ENCODE measurements at regions not wholly inside any gene's neighbourhood (a gene's known extent, or its start where the extent isn't known, plus 50 kb on each side); places are given as distances from the start of the nearest gene placed in this dataset.

GRCh38 chr2:220410296-220410695 lies 782.9 kb downstream of the SLC4A3 start:
- no peak overlapping the region for H3K4me3 ChIP-seq
- no peak overlapping the region for H3K27ac ChIP-seq

GRCh38 chr2:220417503-220417902 lies 790.1 kb downstream of the SLC4A3 start:
- H3K27ac ChIP-seq: no peak overlapping the region
- H3K4me3 ChIP-seq: no peak overlapping the region

- H3K4me3 ChIP-seq: no peak overlapping the region
- H3K27ac ChIP-seq: no peak overlapping the region
Measured at GRCh38 chr2:220419647-220420046, 792.2 kb downstream of the SLC4A3 start.

- Histone ChIP-seq H3K4me3 (no peak overlapping the region), H3K27ac (no peak overlapping the region)
Measured at GRCh38 chr2:220420820-220421219, 793.4 kb downstream of the SLC4A3 start.

GRCh38 chr2:220422676-220423075 lies 795.2 kb downstream of the SLC4A3 start:
- Histone ChIP-seq H3K27ac (no peak overlapping the region), H3K4me3 (no peak overlapping the region)

GRCh38 chr2:220424561-220424960 lies 797.1 kb downstream of the SLC4A3 start:
- H3K27ac ChIP-seq: no peak overlapping the region
- H3K4me3 ChIP-seq: no peak overlapping the region

GRCh38 chr2:220432645-220433044 lies 805.2 kb downstream of the SLC4A3 start:
- Histone ChIP-seq H3K27ac (no peak overlapping the region), H3K4me3 (no peak overlapping the region)

GRCh38 chr2:220433131-220433530 lies 805.7 kb downstream of the SLC4A3 start:
- Histone ChIP-seq H3K4me3 (no peak overlapping the region), H3K27ac (no peak overlapping the region)

GRCh38 chr2:220434385-220434784 lies 807.0 kb downstream of the SLC4A3 start:
- Histone ChIP-seq H3K27ac (no peak overlapping the region), H3K4me3 (no peak overlapping the region)

- H3K27ac ChIP-seq: no peak overlapping the region
- H3K4me3 ChIP-seq: no peak overlapping the region
Measured at GRCh38 chr2:220437938-220438337, 810.5 kb downstream of the SLC4A3 start.

- H3K27ac ChIP-seq: no peak overlapping the region
- no peak overlapping the region for H3K4me3 ChIP-seq
Measured at GRCh38 chr2:220440731-220441130, 813.3 kb downstream of the SLC4A3 start.

- H3K4me3 ChIP-seq: no peak overlapping the region
- H3K27ac ChIP-seq: no peak overlapping the region
Measured at GRCh38 chr2:220441404-220441803, 814.0 kb downstream of the SLC4A3 start.

GRCh38 chr2:220442012-220442411 lies 814.6 kb downstream of the SLC4A3 start:
- no peak overlapping the region for H3K27ac ChIP-seq
- H3K4me3 ChIP-seq: no peak overlapping the region

- no peak overlapping the region for H3K4me3 ChIP-seq
- no peak overlapping the region for H3K27ac ChIP-seq
Measured at GRCh38 chr2:220445429-220446105, 818.1 kb downstream of the SLC4A3 start.

- H3K4me3 ChIP-seq: no peak overlapping the region
- H3K27ac ChIP-seq: no peak overlapping the region
Measured at GRCh38 chr2:220446106-220446712, 818.8 kb downstream of the SLC4A3 start.

GRCh38 chr2:220450846-220451245 lies 823.4 kb downstream of the SLC4A3 start:
- peak overlapping the region in 1 of 21 experiments; percentile 40 for H3K27ac ChIP-seq
- no peak overlapping the region for H3K4me3 ChIP-seq

- no peak overlapping the region for H3K4me3 ChIP-seq
Measured at GRCh38 chr2:220451438-220451837, 824.0 kb downstream of the SLC4A3 start.

GRCh38 chr2:220452561-220452960 lies 825.1 kb downstream of the SLC4A3 start:
- Histone ChIP-seq H3K27ac (no peak overlapping the region), H3K4me3 (no peak overlapping the region)

More at GRCh38 chr2:220451438-220451837, 824.0 kb downstream of the SLC4A3 start:
- H3K27ac ChIP-seq: peak overlapping the region in 1 of 21 experiments; percentile 40

- Histone ChIP-seq H3K4me3 (no peak overlapping the region), H3K27ac (peak overlapping the region in 1 of 21 experiments; percentile 11)
Measured at GRCh38 chr2:220455351-220455990, 828.0 kb downstream of the SLC4A3 start.

GRCh38 chr2:220458051-220458450 lies 830.6 kb downstream of the SLC4A3 start:
- H3K27ac ChIP-seq: peak overlapping the region in 7 of 21 experiments; percentile 7 to 71 (median 25)
- H3K4me3 ChIP-seq: no peak overlapping the region
